NB4 (cell line): ENCODE measurements at regions not wholly inside any gene's neighbourhood (a gene's known extent, or its start where the extent isn't known, plus 50 kb on each side); places are given as distances from the start of the nearest gene placed in this dataset.

Experiments used
- POLR2A ChIP-seq: IDR thresholded peaks from 2 replicates; pipeline ENCODE4 v1.6.1; 2011; ENCODE audit warnings: mild to moderate bottlenecking; ENCODE audit not compliant: insufficient read length; ENCODE audit errors: extremely low read depth
- TF ChIP-seq, protein P1 (sequence below): IDR thresholded peaks from one replicate; pipeline ENCODE4 v1.5.1; 2012; ENCODE audit warnings: low read depth, low read length
- TF ChIP-seq, protein P2 (sequence below): IDR thresholded peaks from 2 replicates; pipeline ENCODE4 v1.6.1; 2011; ENCODE audit warnings: low read depth, low read length

DNA sequence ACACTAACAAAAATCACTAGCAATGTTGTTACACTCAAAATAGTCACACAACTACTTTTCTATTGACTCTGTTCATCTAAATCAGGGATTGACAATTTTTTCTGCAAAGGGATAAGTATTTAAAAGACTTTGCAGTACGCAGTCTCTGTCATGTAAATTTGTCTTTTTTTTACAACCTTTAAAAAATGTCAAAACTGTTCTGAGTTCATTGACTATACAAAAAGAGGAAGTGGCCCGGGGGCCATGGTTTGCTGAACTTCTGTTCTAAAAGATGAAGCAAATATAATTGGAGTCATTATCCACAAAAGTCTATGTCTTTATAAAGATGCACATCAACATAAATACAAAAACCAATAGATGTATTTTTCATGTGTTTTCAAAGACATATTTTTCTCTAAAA is 1310.3 kb downstream of the RPA4 start:
- TF ChIP-seq, protein P1, sequence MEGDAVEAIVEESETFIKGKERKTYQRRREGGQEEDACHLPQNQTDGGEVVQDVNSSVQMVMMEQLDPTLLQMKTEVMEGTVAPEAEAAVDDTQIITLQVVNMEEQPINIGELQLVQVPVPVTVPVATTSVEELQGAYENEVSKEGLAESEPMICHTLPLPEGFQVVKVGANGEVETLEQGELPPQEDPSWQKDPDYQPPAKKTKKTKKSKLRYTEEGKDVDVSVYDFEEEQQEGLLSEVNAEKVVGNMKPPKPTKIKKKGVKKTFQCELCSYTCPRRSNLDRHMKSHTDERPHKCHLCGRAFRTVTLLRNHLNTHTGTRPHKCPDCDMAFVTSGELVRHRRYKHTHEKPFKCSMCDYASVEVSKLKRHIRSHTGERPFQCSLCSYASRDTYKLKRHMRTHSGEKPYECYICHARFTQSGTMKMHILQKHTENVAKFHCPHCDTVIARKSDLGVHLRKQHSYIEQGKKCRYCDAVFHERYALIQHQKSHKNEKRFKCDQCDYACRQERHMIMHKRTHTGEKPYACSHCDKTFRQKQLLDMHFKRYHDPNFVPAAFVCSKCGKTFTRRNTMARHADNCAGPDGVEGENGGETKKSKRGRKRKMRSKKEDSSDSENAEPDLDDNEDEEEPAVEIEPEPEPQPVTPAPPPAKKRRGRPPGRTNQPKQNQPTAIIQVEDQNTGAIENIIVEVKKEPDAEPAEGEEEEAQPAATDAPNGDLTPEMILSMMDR = no peak
- TF ChIP-seq POLR2A = no peak
- TF ChIP-seq, protein P2, sequence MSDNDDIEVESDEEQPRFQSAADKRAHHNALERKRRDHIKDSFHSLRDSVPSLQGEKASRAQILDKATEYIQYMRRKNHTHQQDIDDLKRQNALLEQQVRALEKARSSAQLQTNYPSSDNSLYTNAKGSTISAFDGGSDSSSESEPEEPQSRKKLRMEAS = no peak
